D721Med (cell line): ENCODE measurements at regions not wholly inside any gene's neighbourhood (a gene's known extent, or its start where the extent isn't known, plus 50 kb on each side); places are given as distances from the start of the nearest gene placed in this dataset.
A peak's percentile ranks its signal among the peaks of the same experiment; 100 is the strongest.

Experiments used
- DNase-seq: peaks from one replicate; pipeline ENCODE4 v3.0.0; 2011; ENCODE audit warnings: low spot score; ENCODE audit not compliant: insufficient read length
- FAIRE-seq: peaks from 2 replicates; lab custom pipeline; 2011; peaks lifted over from hg19 to GRCh38; lab: Jason Lieb, UNC
- TF ChIP-seq, protein P1 (sequence below): IDR thresholded peaks from 2 replicates; pipeline ENCODE4 v1.5.1; 2012; ENCODE audit warnings: mild to moderate bottlenecking, control low read depth; ENCODE audit not compliant: insufficient read depth; ENCODE audit errors: missing control alignments

- FAIRE-seq: no peak
Measured at GRCh38 chr7:68291710-68292109, 1295.1 kb downstream of the TYW1 start.

GRCh38 chr7:68295386-68295785 lies 1298.8 kb downstream of the TYW1 start:
- TF ChIP-seq, protein P1, sequence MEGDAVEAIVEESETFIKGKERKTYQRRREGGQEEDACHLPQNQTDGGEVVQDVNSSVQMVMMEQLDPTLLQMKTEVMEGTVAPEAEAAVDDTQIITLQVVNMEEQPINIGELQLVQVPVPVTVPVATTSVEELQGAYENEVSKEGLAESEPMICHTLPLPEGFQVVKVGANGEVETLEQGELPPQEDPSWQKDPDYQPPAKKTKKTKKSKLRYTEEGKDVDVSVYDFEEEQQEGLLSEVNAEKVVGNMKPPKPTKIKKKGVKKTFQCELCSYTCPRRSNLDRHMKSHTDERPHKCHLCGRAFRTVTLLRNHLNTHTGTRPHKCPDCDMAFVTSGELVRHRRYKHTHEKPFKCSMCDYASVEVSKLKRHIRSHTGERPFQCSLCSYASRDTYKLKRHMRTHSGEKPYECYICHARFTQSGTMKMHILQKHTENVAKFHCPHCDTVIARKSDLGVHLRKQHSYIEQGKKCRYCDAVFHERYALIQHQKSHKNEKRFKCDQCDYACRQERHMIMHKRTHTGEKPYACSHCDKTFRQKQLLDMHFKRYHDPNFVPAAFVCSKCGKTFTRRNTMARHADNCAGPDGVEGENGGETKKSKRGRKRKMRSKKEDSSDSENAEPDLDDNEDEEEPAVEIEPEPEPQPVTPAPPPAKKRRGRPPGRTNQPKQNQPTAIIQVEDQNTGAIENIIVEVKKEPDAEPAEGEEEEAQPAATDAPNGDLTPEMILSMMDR: no peak
- no peak for DNase-seq
- FAIRE-seq: no peak

More at GRCh38 chr7:68291710-68292109, 1295.1 kb downstream of the TYW1 start:
- TF ChIP-seq, protein P1: no peak
- DNase-seq: no peak

DNA sequence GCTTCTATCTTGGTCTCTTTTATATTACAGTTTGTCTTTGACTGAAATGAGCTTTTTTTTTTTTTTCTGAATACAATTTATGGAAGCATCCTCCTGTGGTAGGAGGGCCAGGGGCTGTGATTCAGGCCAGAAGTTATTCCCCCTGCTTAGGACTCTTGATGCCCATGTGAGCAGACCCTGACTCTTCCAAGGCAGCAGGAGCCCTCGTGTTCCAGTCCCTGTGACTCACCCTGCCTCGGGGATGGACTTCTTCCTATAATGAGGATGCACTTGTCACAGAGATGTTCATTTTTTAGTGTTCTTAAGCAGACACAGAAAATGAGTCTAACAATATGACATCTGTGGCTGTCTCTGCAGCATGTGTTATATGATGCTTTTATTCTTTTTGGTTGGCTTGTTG lies 1293.7 kb upstream of the AUTS2 start:
- TF ChIP-seq, protein P1: no peak
- DNase-seq (no peak), FAIRE-seq (no peak)

GRCh38 chr7:68306692-68307107 lies 1291.6 kb upstream of the AUTS2 start:
- FAIRE-seq (no peak), DNase-seq (no peak)
- TF ChIP-seq, protein P1: no peak

DNA sequence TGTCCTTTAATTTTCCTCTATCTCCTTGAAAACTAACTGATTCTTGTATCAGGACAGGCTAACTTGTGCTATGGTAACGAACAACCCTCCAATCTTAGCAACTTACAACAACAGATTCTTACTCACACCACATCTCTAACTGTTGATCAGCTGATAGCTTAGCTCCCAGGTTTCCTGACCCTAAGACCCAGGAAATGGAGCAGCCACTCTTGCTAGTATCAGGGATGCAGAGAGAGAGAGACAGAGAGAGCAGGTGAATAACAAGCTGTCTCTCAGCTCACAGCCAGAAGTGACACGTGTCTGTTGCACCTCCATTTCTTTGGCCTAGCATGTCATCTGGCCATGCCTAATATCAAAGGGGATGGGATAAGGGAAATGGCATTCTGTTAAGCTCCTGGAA lies 1289.0 kb upstream of the AUTS2 start:
- no peak for DNase-seq
- FAIRE-seq: peak; percentile 11
- TF ChIP-seq, protein P1: no peak

DNA sequence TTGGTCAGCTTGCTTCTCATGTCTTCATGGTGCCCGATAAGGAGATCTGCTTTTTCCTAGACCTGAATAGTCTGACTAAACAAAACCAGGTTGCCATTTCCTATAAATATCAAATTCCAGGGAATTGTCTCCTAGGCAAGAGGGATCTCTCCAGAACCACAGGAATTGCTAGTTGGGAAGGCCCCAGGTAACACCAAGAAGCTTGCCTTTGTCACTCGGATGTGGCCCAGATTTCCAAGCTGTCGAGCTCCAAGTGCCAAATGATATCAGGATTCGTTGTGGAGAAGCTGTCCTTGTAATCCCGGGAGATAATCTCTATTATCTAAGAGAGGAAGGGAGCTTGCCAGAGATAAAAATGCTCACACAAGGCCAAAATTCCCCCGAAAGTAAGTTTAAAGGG lies 1288.5 kb upstream of the AUTS2 start:
- FAIRE-seq: no peak
- TF ChIP-seq, protein P1: no peak
- DNase-seq: no peak

DNA sequence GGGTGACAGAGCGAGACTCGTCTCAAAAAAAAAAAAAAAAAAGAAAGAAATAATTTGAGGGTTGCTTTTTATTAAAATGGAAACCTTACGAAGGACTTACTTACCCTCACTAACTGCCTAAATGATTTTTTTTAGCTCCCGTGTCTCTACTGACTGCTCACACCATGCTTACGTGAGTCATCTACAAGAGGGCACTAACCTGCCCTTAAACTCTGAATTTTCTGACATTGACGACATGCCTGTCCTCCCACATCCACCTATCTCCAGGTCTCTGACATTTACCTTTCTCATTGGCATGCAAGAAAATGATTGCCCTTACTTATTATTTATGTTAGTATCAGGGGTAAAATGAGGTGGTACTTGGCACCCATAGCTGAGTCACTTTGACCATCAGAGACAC lies 1286.3 kb upstream of the AUTS2 start:
- DNase-seq (no peak), FAIRE-seq (no peak)
- TF ChIP-seq, protein P1: no peak
